AG09309 (cell line): ENCODE measurements at regions not wholly inside any gene's neighbourhood (a gene's known extent, or its start where the extent isn't known, plus 50 kb on each side); places are given as distances from the start of the nearest gene placed in this dataset.

Source experiments
- DNase-seq: peaks from one replicate; pipeline ENCODE4 v3.0.0-alpha.2; 2010; ENCODE audit warnings: low read depth
- H3K4me3 ChIP-seq: 2 replicates; pipeline ENCODE4 v1.5.1; 2011; ENCODE audit warnings: mild to moderate bottlenecking, low read depth, low read length, moderate library complexity; ENCODE audit not compliant: control insufficient read depth
- TF ChIP-seq, protein P1 (sequence below): IDR thresholded peaks from 2 replicates; pipeline ENCODE4 v1.5.1; 2011; ENCODE audit warnings: mild to moderate bottlenecking, low read depth, low read length, inconsistent platforms; ENCODE audit not compliant: insufficient read depth, control insufficient read depth; ENCODE audit errors: missing control alignments

DNA sequence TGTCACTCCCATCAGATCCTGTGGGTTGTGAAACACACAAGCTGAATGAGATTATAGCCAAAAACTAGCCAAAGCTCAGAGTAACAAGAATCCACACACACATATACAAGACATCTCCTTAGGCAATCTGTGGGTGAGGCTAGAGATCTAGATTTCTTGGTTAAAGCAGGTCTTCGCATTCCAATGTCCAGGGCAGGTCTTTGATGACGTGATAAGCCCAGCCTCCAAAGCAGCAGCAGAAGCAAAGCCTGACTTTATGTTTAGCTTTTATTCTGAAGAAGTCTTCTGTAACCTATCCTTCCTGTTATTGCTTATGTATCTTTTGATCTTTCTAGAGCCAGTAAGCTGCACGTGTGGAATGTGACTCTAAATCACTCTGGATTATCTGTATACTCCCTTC, 199.1 kb upstream of the SLC30A5 start:
- no peak overlapping the region for H3K4me3 ChIP-seq
- TF ChIP-seq, protein P1, sequence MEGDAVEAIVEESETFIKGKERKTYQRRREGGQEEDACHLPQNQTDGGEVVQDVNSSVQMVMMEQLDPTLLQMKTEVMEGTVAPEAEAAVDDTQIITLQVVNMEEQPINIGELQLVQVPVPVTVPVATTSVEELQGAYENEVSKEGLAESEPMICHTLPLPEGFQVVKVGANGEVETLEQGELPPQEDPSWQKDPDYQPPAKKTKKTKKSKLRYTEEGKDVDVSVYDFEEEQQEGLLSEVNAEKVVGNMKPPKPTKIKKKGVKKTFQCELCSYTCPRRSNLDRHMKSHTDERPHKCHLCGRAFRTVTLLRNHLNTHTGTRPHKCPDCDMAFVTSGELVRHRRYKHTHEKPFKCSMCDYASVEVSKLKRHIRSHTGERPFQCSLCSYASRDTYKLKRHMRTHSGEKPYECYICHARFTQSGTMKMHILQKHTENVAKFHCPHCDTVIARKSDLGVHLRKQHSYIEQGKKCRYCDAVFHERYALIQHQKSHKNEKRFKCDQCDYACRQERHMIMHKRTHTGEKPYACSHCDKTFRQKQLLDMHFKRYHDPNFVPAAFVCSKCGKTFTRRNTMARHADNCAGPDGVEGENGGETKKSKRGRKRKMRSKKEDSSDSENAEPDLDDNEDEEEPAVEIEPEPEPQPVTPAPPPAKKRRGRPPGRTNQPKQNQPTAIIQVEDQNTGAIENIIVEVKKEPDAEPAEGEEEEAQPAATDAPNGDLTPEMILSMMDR = no peak
- DNase-seq = no peak

DNA sequence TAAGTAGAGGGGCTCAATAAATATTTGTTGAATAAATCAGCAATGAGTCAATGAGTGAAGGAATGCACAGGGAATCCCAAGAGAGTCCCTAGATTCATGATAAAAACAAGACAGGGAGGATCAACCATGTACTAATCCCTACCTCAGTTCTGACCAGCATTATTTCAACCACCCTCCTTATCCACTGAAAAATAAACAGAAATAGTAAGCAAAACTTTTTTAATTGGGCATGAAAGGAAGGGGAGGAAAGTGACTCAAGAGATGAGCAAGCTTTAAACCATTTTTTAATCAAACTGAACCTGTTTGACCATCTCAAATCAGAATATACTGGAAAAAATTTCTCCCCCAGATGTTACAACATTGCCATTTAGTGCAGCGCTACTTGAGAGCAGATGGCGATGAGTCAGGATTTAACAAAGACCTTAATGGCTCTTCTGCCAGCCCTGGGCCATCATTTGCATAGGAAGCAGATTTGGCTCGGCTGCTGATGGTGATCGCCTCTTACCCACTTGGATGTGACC, 194.8 kb upstream of the SLC30A5 start:
- DNase-seq = peak; percentile 43
- TF ChIP-seq, protein P1 = no peak

DNA sequence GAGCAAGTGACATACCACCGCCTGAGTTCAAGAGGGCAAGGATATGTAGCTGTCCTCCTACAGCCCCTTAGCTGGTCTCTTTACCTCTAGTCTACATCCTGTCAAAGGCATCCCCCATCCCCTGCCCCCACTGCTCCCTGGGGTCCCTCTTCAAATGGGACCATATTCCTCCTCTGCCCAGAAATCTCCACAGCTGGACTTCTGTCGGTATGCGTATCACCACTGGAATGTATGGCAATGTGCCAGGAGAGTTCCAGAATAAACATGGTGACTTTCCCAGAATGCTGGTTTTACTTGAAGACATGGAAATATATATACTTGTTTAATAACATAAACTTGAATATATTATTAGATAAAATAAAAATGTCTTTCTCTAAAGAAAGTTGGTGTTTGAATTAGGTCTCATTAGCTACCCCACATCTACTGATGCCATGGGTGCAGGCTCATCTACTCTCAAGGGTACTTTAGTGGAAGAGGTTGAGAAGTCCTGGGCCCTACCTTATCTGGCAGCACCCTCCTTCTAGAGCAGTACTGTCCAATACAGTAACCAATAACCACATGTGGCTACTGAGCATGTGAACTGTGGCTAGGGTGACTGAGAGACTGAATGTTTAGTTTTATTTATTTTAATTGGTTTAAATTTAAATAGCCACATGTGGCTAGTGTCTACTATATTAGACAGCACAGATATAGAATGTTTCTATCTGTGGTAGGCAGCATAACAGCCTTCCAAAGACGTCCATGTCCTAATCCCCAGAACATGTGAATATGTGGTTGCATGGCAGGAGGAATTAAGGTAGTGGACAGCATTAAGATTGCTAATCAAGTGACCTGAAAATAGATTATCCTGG, 181.7 kb upstream of the SLC30A5 start:
- TF ChIP-seq, protein P1 = no peak
- no peak for DNase-seq
- H3K4me3 ChIP-seq = no peak overlapping the region

More for the DNA sequence above, 194.8 kb upstream of the SLC30A5 start:
- H3K4me3 ChIP-seq = no peak overlapping the region

DNA sequence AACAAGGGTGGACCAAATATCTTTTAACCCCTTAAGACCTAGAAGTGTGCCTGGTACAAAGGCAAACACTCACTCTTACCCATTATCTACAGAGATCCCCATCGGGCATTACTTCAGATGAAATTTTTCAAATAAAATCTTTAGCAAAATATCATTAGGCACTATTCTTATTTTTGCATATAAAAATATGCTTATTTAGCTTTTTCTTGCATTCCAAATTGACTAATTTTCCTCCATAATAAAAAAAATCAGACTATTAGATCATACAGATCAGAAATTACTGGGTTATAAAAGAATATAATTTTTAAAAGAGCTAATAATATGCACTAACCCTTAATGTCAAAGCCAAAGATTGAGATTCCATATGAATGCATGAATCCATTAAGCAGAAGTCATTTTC, 178.7 kb upstream of the SLC30A5 start:
- TF ChIP-seq, protein P1 = no peak
- DNase-seq = no peak

DNA sequence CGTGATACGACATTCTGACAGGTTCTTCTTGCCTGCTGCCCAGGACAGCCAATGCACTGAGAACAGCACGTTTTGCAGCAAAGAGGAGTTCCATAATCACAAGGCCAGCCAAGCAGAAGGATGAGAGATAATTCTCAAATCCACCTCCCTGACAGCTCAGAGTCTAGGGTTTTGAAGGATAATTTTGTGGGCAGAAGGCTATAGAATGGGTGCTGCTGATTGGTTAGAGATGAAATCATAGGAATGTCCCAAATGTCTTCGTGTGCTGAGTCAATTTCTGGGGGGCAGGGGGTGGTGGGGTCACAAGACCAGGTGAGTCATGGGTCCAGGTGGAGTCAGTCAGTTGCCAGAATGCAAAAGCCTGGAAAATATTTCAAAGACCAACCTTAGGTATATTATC, 175.5 kb upstream of the SLC30A5 start:
- no peak for DNase-seq
- no peak overlapping the region for H3K4me3 ChIP-seq
- TF ChIP-seq, protein P1 = no peak

More for the DNA sequence above, 178.7 kb upstream of the SLC30A5 start:
- no peak overlapping the region for H3K4me3 ChIP-seq

DNA sequence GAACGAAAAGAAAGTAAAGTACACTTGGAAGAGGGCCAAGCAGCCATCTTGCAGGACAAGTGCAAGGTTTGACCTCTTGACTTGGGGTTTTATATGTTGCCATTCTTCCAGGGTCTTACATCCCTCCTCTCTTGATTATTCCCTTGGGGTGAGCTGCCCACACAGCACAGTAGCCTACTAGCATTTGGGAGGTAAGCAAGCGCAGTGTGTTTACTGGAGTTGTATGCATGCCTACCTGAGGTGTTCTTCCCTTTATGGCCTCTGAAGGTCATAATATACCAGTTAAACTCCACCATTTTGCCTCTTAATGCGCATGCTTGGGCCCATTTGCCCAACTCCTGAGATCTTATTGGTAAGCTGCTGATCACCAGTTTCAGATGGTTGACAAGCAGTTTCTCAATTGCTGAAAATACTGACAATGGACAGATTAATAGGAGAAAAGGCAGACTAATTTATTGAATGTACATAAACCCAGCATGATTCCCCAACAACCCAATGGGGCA, 173.8 kb upstream of the SLC30A5 start:
- DNase-seq = no peak
- H3K4me3 ChIP-seq = no peak overlapping the region
- TF ChIP-seq, protein P1 = no peak
